Cardiac fibroblast (primary cell): ENCODE measurements at regions not wholly inside any gene's neighbourhood (a gene's known extent, or its start where the extent isn't known, plus 50 kb on each side); places are given as distances from the start of the nearest gene placed in this dataset.

ENCODE experiments used
- DNase-seq, 2 donors: peaks; one replicate each; pipeline versions ENCODE4 v3.0.0 to v3.0.0-alpha.2; 2010; ENCODE audit warnings: low read depth in 2 of 2
- H3K4me3 ChIP-seq, 2 donors: replicated peaks in 1 of 2; 1 replicate in 1 of 2; 2 replicates in 1 of 2; pipeline ENCODE4 v1.5.1; 2011; ENCODE audit warnings: low read depth in 2 of 2, low read length in 2 of 2, mild to moderate bottlenecking in 2 of 2, moderate library complexity in 1 of 2
- CTCF ChIP-seq: IDR thresholded peaks from one replicate; pipeline ENCODE4 v1.5.1; 2011; ENCODE audit warnings: low read depth, mild to moderate bottlenecking, low read length, inconsistent platforms

DNA sequence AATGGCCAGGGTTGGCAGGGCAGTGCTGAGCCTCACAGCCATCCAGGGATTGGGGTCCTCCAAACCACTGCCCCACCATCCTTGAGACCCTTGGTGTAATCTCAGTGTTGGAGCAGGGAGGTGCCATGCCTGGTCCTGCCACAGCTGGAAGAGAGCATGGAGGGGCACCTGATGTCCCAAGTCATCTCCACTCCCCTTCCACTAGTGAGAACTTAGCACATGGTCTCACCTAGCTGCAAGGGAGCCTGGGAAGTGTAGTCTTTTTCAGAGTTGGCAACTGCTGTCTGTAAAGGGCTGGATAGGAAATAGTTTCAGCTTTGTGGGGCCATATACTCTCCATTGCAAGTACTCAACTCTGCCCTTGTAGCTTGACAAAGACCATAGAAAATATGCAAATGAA lies 238.7 kb downstream of the RPS24 start:
- no peak overlapping the region for H3K4me3 ChIP-seq
- TF ChIP-seq CTCF: no peak
- no peak for DNase-seq

DNA sequence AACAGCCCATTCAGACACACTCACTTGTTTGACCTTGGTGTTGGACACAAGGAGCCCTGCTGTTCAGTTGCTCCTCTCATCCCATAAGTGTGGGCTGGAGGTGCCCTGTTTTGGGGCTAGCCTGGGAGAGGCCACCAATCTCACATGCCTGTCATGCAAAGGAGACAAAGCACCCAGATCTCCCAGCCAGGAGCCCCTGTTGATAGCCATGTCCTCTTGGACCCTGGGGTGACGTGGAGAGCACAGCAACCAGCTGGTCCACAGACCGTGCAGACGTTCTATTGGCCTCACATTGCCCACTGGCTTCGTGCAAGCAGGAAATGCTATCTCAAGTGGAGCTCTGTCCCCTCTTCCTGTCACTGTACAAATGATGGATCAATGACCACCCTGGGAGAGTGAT lies 240.8 kb downstream of the RPS24 start:
- TF ChIP-seq CTCF: no peak
- H3K4me3 ChIP-seq: no peak overlapping the region
- no peak for DNase-seq

- no peak for TF ChIP-seq CTCF
- no peak overlapping the region for H3K4me3 ChIP-seq
- DNase-seq: no peak
These were observed 242.5 kb downstream of the RPS24 start for GRCh38 chr10:78276139-78276538.

GRCh38 chr10:78277314-78278057 lies 243.8 kb downstream of the RPS24 start:
- no peak for TF ChIP-seq CTCF
- DNase-seq: no peak

GRCh38 chr10:78278058-78278404 lies 244.4 kb downstream of the RPS24 start:
- H3K4me3 ChIP-seq: no peak overlapping the region
- no peak for TF ChIP-seq CTCF
- peak; percentile 44 to 63 for DNase-seq

More at GRCh38 chr10:78277314-78278057, 243.8 kb downstream of the RPS24 start:
- no peak overlapping the region for H3K4me3 ChIP-seq

GRCh38 chr10:78279756-78280155 lies 246.1 kb downstream of the RPS24 start:
- no peak for DNase-seq
- H3K4me3 ChIP-seq: no peak overlapping the region
- TF ChIP-seq CTCF: no peak

- DNase-seq: no peak
- no peak for TF ChIP-seq CTCF
- no peak overlapping the region for H3K4me3 ChIP-seq
These were observed 246.9 kb downstream of the RPS24 start for GRCh38 chr10:78280604-78281003.
